ENCODE measurements at regions not wholly inside any gene's neighbourhood (a gene's known extent, or its start where the extent isn't known, plus 50 kb on each side); places are given as distances from the start of the nearest gene placed in this dataset.

DNA sequence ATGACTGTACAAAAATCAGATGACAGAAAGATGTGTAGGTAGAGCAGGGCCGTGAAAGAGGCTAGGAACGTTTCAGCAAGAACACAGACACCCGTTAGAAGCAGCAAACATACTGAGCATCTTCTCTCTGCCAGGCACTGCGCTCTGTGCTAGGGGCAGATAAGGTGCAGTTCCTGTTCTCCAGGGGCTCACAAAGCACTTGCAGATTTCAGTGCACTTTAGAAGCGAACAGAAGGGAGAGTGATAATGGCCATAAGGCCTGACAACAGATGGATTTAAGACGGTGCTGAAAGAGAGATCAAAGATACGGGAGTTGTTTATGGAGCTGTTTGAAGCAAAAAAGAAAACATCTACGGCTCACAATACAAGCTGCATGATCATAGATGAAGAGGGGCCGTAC, 200.3 kb upstream of the FOXD3 start (continued):
- TF ChIP-seq PHB2 (IDR thresholded peaks at IDR 0.05; ENCODE audit: low read depth) (no peak), POU5F1 (IDR thresholded peaks at IDR 0.05; ENCODE audit: borderline replicate concordance, low read depth, low read length, partially characterized antibody) (no peak), FOXM1 (IDR thresholded peaks at IDR 0.05; ENCODE audit: low read depth) (0 out of 2 replicates have a peak, but pooled peaks have one; percentile 18), FOXM1 (CRISPR knock-in tag; IDR thresholded peaks at IDR 0.05; ENCODE audit: low read depth) (no peak), TFAM (CRISPR knock-in tag; conservative IDR thresholded peaks at IDR 0.05) (no peak), SMARCA5 (IDR thresholded peaks at IDR 0.05) (no peak), ETV5 (CRISPR knock-in tag; IDR thresholded peaks at IDR 0.05; ENCODE audit: low read depth) (no peak), NFRKB (IDR thresholded peaks at IDR 0.05; ENCODE audit: low read depth) (no peak), ZNF282 (CRISPR knock-in tag; IDR thresholded peaks at IDR 0.05) (no peak), ARID2 (IDR thresholded peaks at IDR 0.05) (no peak), ZNF140 (CRISPR knock-in tag; IDR thresholded peaks at IDR 0.05) (no peak), ZNF165 (CRISPR knock-in tag; IDR thresholded peaks at IDR 0.05; ENCODE audit: borderline replicate concordance) (no peak), NR2C2 (CRISPR knock-in tag; IDR thresholded peaks at IDR 0.05) (no peak), NR2C2 (tag; IDR thresholded peaks at IDR 0.05) (no peak), ATF1 (CRISPR knock-in tag; IDR thresholded peaks at IDR 0.05) (no peak), ATF1 (tag; IDR thresholded peaks at IDR 0.05) (no peak), PHTF2 (CRISPR knock-in tag; IDR thresholded peaks at IDR 0.05) (no peak), TCF3 (CRISPR knock-in tag; IDR thresholded peaks at IDR 0.05) (peak; percentile 79), SUPT5H (IDR thresholded peaks at IDR 0.05) (no peak), MTA2 (IDR thresholded peaks at IDR 0.05; ENCODE audit: low read depth) (0 out of 2 replicates have a peak, but pooled peaks have one; percentile 51)
- TF ChIP-seq, protein P1, sequence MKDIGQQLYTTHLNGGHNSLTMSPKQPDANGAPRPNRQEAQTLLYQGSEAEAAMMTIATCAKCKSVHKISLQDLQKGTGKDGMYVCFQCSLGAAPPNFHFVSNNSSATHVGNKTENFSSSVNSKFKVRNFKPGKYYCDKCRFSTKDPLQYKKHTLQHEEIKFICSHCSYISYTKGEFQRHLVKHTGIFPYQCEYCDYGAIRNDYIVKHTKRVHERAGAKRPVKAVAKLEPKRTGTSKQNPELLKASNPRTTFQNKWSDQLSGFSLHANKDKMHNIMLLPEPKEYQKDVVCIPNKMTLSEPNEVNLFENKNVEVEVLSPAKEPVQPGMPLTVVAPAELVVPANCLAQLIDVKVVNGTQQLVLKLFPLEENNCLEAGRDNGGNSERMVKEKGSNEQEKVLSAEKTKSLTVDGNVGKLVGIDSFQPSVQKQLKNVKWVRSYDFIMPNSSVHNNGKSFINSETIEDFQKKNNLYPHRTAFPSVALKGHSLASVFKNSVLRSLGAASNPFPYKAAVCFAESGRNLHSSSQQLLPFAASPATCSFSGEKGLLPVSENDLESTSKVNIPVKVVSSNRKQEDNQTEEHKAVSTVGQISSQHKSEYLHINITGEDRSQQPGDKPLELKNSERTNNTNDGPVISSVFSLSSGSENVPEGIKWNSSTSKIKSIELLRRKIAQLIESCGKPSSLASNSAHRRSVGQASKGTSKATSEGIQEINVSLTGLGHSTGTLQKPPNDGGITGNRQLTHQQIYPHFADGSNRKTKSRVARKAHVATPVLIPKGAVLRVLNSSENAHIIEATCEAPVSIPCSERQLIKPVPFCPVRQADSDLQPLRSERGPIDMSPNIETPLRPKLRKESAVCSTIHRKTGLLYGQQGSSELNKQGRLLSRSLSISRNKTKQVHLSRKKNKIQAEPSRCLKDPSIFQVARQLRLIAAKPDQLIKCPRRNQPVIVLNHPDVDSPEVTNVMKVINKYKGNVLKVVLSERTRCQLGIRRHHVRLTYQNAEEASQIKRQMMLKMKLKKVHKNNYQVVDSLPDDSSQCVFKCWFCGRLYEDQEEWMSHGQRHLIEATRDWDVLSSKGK (CRISPR knock-in tag; IDR thresholded peaks at IDR 0.05): no peak
- TF ChIP-seq, protein P2, sequence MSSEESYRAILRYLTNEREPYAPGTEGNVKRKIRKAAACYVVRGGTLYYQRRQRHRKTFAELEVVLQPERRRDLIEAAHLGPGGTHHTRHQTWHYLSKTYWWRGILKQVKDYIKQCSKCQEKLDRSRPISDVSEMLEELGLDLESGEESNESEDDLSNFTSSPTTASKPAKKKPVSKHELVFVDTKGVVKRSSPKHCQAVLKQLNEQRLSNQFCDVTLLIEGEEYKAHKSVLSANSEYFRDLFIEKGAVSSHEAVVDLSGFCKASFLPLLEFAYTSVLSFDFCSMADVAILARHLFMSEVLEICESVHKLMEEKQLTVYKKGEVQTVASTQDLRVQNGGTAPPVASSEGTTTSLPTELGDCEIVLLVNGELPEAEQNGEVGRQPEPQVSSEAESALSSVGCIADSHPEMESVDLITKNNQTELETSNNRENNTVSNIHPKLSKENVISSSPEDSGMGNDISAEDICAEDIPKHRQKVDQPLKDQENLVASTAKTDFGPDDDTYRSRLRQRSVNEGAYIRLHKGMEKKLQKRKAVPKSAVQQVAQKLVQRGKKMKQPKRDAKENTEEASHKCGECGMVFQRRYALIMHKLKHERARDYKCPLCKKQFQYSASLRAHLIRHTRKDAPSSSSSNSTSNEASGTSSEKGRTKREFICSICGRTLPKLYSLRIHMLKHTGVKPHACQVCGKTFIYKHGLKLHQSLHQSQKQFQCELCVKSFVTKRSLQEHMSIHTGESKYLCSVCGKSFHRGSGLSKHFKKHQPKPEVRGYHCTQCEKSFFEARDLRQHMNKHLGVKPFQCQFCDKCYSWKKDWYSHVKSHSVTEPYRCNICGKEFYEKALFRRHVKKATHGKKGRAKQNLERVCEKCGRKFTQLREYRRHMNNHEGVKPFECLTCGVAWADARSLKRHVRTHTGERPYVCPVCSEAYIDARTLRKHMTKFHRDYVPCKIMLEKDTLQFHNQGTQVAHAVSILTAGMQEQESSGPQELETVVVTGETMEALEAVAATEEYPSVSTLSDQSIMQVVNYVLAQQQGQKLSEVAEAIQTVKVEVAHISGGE (CRISPR knock-in tag; IDR thresholded peaks at IDR 0.05): 0 out of 6 replicates have a peak, but pooled peaks of 1 of the 3 experiments have one; percentile 30
- TF ChIP-seq, protein P3, sequence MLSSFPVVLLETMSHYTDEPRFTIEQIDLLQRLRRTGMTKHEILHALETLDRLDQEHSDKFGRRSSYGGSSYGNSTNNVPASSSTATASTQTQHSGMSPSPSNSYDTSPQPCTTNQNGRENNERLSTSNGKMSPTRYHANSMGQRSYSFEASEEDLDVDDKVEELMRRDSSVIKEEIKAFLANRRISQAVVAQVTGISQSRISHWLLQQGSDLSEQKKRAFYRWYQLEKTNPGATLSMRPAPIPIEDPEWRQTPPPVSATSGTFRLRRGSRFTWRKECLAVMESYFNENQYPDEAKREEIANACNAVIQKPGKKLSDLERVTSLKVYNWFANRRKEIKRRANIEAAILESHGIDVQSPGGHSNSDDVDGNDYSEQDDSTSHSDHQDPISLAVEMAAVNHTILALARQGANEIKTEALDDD (IDR thresholded peaks at IDR 0.05): no peak

Data from K562 (cell line).